ENCODE measurements at regions not wholly inside any gene's neighbourhood (a gene's known extent, or its start where the extent isn't known, plus 50 kb on each side); places are given as distances from the start of the nearest gene placed in this dataset.

GRCh38 chr19:31730270-31730669, 381.0 kb upstream of the TSHZ3 start:
- H3K9me3 ChIP-seq (ENCODE audit: control insufficient read depth, low read depth, low read length) = no peaks in the 10 kb centered on the region
- no peaks in the 10 kb centered on the region for H3K27me3 ChIP-seq (ENCODE audit: control insufficient read depth, insufficient read depth, low read length)
- H3K27ac ChIP-seq (ENCODE audit: low read length) = no peak overlapping the region
- no peak overlapping the region for H3K9ac ChIP-seq (ENCODE audit: low read length)
- H3K4me1 ChIP-seq (ENCODE audit: control insufficient read depth, low read depth, low read length) = no peaks in the 10 kb centered on the region
- H3K4me3 ChIP-seq (ENCODE audit: low read length) = no peak overlapping the region
- no peaks in the 10 kb centered on the region for H3K36me3 ChIP-seq (ENCODE audit: control insufficient read depth, low read depth, low read length)

DNA sequence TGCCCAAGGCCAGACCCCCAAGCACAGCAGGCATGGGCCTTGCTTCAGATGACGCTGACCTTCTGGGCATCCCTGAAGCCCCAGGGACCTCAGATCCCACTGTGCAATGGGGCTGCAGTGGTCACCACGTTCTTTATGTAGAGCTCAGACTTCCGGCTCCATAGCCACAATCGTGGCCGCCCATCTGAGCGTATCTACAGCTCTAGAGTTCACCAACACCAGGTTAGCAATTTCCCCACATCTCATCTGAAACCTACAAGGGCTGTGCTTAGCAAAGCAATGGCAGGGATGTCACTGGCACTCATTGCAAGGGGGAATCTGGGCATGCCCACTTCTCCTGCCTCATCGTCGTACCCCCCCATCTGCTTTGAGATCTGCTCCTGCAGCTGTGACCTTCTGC, 384.4 kb upstream of the TSHZ3 start:
- Histone ChIP-seq H3K27me3 (ENCODE audit: control insufficient read depth, insufficient read depth, low read length) (no peaks in the 10 kb centered on the region), H3K4me3 (ENCODE audit: low read length) (no peak overlapping the region), H3K36me3 (ENCODE audit: control insufficient read depth, low read depth, low read length) (no peaks in the 10 kb centered on the region), H3K4me1 (ENCODE audit: control insufficient read depth, low read depth, low read length) (no peaks in the 10 kb centered on the region), H3K9ac (ENCODE audit: low read length) (no peak overlapping the region), H3K9me3 (ENCODE audit: control insufficient read depth, low read depth, low read length) (no peaks in the 10 kb centered on the region), H3K27ac (ENCODE audit: low read length) (no peak overlapping the region)

DNA sequence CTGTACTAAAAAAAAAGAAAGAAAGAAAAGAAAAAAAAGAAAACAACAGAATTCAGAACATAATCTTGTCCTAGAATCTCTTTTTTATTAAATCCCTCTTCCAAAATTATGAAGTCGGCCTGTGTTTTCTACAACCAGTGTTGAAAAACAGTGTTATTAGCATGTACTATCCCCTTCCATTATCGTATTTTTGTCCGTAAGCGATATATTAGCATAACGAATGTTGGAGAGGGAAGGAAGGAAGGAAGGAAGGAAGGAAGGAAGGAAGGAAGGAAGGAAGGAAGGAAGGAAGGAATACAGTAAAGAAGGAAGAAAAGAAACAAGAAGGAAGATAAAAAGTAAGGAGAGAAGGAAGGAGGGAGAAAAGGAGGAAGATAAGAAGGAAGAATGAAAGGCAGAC, 393.0 kb upstream of the TSHZ3 start:
- no peak overlapping the region for H3K4me3 ChIP-seq (ENCODE audit: low read length)
- H3K9ac ChIP-seq (ENCODE audit: low read length) = no peak overlapping the region
- H3K9me3 ChIP-seq (ENCODE audit: control insufficient read depth, low read depth, low read length) = no peaks in the 10 kb centered on the region
- no peaks in the 10 kb centered on the region for H3K36me3 ChIP-seq (ENCODE audit: control insufficient read depth, low read depth, low read length)
- no peak overlapping the region for H3K27ac ChIP-seq (ENCODE audit: low read length)
- H3K4me1 ChIP-seq (ENCODE audit: control insufficient read depth, low read depth, low read length) = no peaks in the 10 kb centered on the region
- no peaks in the 10 kb centered on the region for H3K27me3 ChIP-seq (ENCODE audit: control insufficient read depth, insufficient read depth, low read length)

- no peaks in the 10 kb centered on the region for H3K4me1 ChIP-seq (ENCODE audit: control insufficient read depth, low read depth, low read length)
- no peak overlapping the region for H3K4me3 ChIP-seq (ENCODE audit: low read length)
- no peaks in the 10 kb centered on the region for H3K27me3 ChIP-seq (ENCODE audit: control insufficient read depth, insufficient read depth, low read length)
- no peaks in the 10 kb centered on the region for H3K9me3 ChIP-seq (ENCODE audit: control insufficient read depth, low read depth, low read length)
- no peak overlapping the region for H3K27ac ChIP-seq (ENCODE audit: low read length)
- H3K36me3 ChIP-seq (ENCODE audit: control insufficient read depth, low read depth, low read length) = no peaks in the 10 kb centered on the region
- no peak overlapping the region for H3K9ac ChIP-seq (ENCODE audit: low read length)
Measured at GRCh38 chr19:31745731-31746130, 396.5 kb upstream of the TSHZ3 start.

GRCh38 chr19:31749231-31749630, 400.0 kb upstream of the TSHZ3 start:
- no peaks in the 10 kb centered on the region for H3K9me3 ChIP-seq (ENCODE audit: control insufficient read depth, low read depth, low read length)
- no peak overlapping the region for H3K4me3 ChIP-seq (ENCODE audit: low read length)
- no peak overlapping the region for H3K27ac ChIP-seq (ENCODE audit: low read length)
- no peaks in the 10 kb centered on the region for H3K36me3 ChIP-seq (ENCODE audit: control insufficient read depth, low read depth, low read length)
- H3K9ac ChIP-seq (ENCODE audit: low read length) = no peak overlapping the region
- no peaks in the 10 kb centered on the region for H3K27me3 ChIP-seq (ENCODE audit: control insufficient read depth, insufficient read depth, low read length)
- no peaks in the 10 kb centered on the region for H3K4me1 ChIP-seq (ENCODE audit: control insufficient read depth, low read depth, low read length)

GRCh38 chr19:31759359-31759758, 410.1 kb upstream of the TSHZ3 start:
- Histone ChIP-seq H3K36me3 (ENCODE audit: control insufficient read depth, low read depth, low read length) (no peaks in the 10 kb centered on the region), H3K4me1 (ENCODE audit: control insufficient read depth, low read depth, low read length) (peaks cover 5% of the 10 kb centered on the region), H3K27me3 (ENCODE audit: control insufficient read depth, insufficient read depth, low read length) (no peaks in the 10 kb centered on the region), H3K9me3 (ENCODE audit: control insufficient read depth, low read depth, low read length) (no peaks in the 10 kb centered on the region), H3K4me3 (ENCODE audit: low read length) (no peak overlapping the region), H3K27ac (ENCODE audit: low read length) (no peak overlapping the region), H3K9ac (ENCODE audit: low read length) (no peak overlapping the region)

DNA sequence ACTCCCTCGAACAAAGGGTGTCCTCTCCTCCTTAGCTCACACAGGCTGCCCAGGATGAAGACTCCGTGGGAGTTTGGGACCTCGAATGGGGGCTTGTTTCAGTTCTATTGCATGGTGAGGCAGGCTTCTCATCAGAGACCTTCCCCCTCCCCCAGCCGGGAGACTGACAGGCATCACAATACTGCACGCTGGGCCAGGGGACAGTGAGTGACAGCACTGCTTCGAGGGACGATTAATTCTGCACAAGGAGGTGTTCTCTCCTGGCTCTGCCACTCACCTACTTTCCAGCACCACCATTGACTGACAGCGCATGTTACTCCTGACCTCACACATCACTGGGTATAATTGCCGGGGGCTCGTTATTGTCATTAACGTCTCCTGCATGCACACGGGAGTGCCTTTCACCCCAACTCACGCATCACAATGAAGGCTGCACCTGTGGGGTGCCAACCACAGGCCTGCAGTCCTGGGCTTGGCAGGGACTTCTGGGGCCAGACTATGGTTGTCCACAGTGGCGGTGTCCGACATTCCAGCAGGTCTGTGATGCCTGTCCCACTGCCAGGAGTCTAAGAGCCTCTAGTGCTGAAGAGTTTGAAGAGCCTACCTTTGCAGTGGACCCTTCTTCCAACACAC, 412.2 kb upstream of the TSHZ3 start:
- no peaks in the 10 kb centered on the region for H3K9me3 ChIP-seq (ENCODE audit: control insufficient read depth, low read depth, low read length)

GRCh38 chr19:31770223-31770622, 421.0 kb upstream of the TSHZ3 start:
- Histone ChIP-seq H3K9me3 (ENCODE audit: control insufficient read depth, low read depth, low read length) (no peaks in the 10 kb centered on the region), H3K36me3 (ENCODE audit: control insufficient read depth, low read depth, low read length) (no peaks in the 10 kb centered on the region), H3K27me3 (ENCODE audit: control insufficient read depth, insufficient read depth, low read length) (no peaks in the 10 kb centered on the region), H3K4me1 (ENCODE audit: control insufficient read depth, low read depth, low read length) (peaks cover 3% of the 10 kb centered on the region), H3K4me3 (ENCODE audit: low read length) (no peak overlapping the region), H3K27ac (ENCODE audit: low read length) (no peak overlapping the region), H3K9ac (ENCODE audit: low read length) (no peak overlapping the region)

More for the DNA sequence above, 412.2 kb upstream of the TSHZ3 start:
- H3K4me3 ChIP-seq (ENCODE audit: low read length) = no peak overlapping the region
- no peaks in the 10 kb centered on the region for H3K36me3 ChIP-seq (ENCODE audit: control insufficient read depth, low read depth, low read length)
- H3K27ac ChIP-seq (ENCODE audit: low read length) = no peak overlapping the region
- peaks cover 5% of the 10 kb centered on the region for H3K4me1 ChIP-seq (ENCODE audit: control insufficient read depth, low read depth, low read length)
- no peak overlapping the region for H3K9ac ChIP-seq (ENCODE audit: low read length)
- H3K27me3 ChIP-seq (ENCODE audit: control insufficient read depth, insufficient read depth, low read length) = no peaks in the 10 kb centered on the region

DNA sequence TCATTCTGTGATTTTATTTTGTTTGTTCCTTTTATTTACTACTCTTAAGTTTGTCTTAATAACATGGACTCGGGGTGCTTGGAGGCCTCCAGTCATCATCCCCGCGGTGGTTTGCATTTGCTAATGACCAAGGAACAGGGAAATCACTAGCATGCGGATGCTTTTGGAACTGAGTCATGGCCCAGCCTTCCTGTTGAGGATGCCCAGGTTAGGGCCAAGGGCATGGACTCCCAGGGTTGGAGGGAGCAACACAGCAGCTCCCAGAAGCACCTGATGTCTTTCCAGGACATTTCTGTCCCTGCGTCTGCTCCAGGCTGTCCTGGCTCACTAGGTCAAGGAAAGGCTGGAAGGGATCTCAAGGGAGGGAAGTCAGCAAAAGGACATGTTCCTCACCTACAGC, 423.7 kb upstream of the TSHZ3 start:
- peaks cover 3% of the 10 kb centered on the region for H3K4me1 ChIP-seq (ENCODE audit: control insufficient read depth, low read depth, low read length)
- H3K36me3 ChIP-seq (ENCODE audit: control insufficient read depth, low read depth, low read length) = no peaks in the 10 kb centered on the region
- no peak overlapping the region for H3K27ac ChIP-seq (ENCODE audit: low read length)
- no peak overlapping the region for H3K9ac ChIP-seq (ENCODE audit: low read length)
- H3K4me3 ChIP-seq (ENCODE audit: low read length) = no peak overlapping the region
- H3K27me3 ChIP-seq (ENCODE audit: control insufficient read depth, insufficient read depth, low read length) = no peaks in the 10 kb centered on the region
- H3K9me3 ChIP-seq (ENCODE audit: control insufficient read depth, low read depth, low read length) = no peaks in the 10 kb centered on the region

DNA sequence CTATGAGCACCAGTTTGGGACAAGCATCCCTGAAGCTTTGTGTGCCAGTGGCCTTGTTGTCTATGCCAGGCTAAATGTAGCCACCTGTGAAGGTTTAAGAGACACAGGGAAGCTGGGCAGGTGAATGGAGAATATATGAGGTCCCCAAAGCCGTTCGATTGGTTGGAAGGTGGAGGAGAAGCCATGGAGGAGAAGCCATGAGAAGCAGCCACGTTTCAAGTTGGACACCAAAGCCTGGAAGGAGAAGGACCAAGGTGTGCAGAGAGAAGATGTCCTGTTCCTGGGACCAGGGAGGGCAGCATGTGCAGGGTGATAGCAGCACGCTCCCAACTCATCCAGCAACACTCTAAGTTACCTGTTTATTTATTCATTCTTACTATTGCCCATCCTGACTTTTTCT, 432.3 kb upstream of the TSHZ3 start:
- no peaks in the 10 kb centered on the region for H3K9me3 ChIP-seq (ENCODE audit: control insufficient read depth, low read depth, low read length)
- no peak overlapping the region for H3K9ac ChIP-seq (ENCODE audit: low read length)
- H3K27me3 ChIP-seq (ENCODE audit: control insufficient read depth, insufficient read depth, low read length) = no peaks in the 10 kb centered on the region
- no peak overlapping the region for H3K27ac ChIP-seq (ENCODE audit: low read length)
- no peaks in the 10 kb centered on the region for H3K36me3 ChIP-seq (ENCODE audit: control insufficient read depth, low read depth, low read length)
- H3K4me1 ChIP-seq (ENCODE audit: control insufficient read depth, low read depth, low read length) = no peaks in the 10 kb centered on the region
- no peak overlapping the region for H3K4me3 ChIP-seq (ENCODE audit: low read length)

DNA sequence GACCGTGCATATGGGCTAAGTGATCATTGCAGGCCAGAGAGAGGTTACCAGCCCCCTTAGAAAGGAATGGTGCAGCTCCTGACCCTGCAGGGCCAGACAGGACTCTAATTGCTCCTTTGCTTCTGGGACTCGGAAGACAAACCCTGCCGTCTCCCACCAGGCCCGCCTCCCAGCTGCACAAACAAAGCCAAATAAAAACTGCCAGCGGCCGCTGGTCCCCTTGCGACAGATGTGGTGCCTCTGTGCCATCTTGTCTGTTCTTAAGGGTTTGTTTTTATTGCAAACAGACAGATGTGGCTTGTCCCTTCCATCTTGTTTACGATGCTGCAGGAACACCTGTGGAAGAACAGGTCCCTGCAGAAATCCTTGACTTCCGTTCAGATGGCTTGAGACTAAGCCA, 434.4 kb upstream of the TSHZ3 start:
- H3K4me1 ChIP-seq (ENCODE audit: control insufficient read depth, low read depth, low read length) = no peaks in the 10 kb centered on the region

GRCh38 chr19:31784671-31785101, 435.4 kb upstream of the TSHZ3 start:
- H3K27me3 ChIP-seq (ENCODE audit: control insufficient read depth, insufficient read depth, low read length) = no peaks in the 10 kb centered on the region
- no peak overlapping the region for H3K4me3 ChIP-seq (ENCODE audit: low read length)
- H3K9me3 ChIP-seq (ENCODE audit: control insufficient read depth, low read depth, low read length) = no peaks in the 10 kb centered on the region
- no peak overlapping the region for H3K27ac ChIP-seq (ENCODE audit: low read length)
- H3K36me3 ChIP-seq (ENCODE audit: control insufficient read depth, low read depth, low read length) = no peaks in the 10 kb centered on the region
- H3K9ac ChIP-seq (ENCODE audit: low read length) = no peak overlapping the region
- no peaks in the 10 kb centered on the region for H3K4me1 ChIP-seq (ENCODE audit: control insufficient read depth, low read depth, low read length)

More for the DNA sequence above, 434.4 kb upstream of the TSHZ3 start:
- H3K27me3 ChIP-seq (ENCODE audit: control insufficient read depth, insufficient read depth, low read length) = no peaks in the 10 kb centered on the region
- no peak overlapping the region for H3K4me3 ChIP-seq (ENCODE audit: low read length)
- no peak overlapping the region for H3K9ac ChIP-seq (ENCODE audit: low read length)
- H3K9me3 ChIP-seq (ENCODE audit: control insufficient read depth, low read depth, low read length) = no peaks in the 10 kb centered on the region
- no peak overlapping the region for H3K27ac ChIP-seq (ENCODE audit: low read length)
- H3K36me3 ChIP-seq (ENCODE audit: control insufficient read depth, low read depth, low read length) = no peaks in the 10 kb centered on the region
